M059J (cell line): ENCODE measurements at regions not wholly inside any gene's neighbourhood (a gene's known extent, or its start where the extent isn't known, plus 50 kb on each side); places are given as distances from the start of the nearest gene placed in this dataset.

Experiments
- DNase-seq: peaks from one replicate; pipeline ENCODE4 v3.0.0-alpha.2; 2012; ENCODE audit warnings: low read depth

DNA sequence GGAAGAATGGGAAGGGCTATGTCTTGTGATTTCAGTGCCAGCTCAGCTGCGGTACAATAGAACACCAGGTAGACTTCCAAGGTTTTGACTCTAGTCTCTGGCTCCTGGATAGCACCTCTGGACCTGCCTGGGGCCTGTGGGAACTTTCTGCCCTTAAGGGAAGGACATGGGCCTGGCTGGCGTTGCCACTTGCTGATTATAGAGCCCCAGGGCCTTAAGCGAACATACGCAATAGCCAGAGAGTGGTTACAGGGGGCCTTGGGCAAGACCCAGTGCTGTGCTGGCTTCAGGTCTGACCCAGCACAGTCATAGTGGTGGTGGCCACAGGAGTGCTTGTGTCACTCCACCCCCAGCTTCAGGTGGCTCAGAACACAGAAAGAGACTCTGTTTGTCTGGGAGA lies 131.1 kb upstream of the COL21A1 start:
- no peak for DNase-seq

DNA sequence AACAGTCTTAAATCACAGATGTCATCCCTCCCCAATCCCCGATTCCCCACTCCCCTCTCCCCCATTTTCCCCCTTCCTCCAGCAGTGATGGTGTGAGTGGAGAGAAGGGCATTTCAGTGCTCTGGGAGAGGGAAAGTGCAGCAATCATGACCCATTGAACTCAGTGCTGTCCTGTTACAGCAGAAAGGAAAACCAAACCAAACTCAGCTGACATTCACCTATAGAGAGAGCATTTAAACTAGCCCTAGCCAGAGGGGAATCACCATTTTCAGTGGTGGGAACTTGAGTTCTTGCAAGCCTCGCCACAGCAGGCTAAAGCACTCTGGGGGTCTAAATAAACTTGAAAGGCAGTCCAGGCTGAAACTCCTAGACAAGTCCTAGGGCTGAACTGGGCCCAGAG lies 129.9 kb upstream of the COL21A1 start:
- no peak for DNase-seq

DNA sequence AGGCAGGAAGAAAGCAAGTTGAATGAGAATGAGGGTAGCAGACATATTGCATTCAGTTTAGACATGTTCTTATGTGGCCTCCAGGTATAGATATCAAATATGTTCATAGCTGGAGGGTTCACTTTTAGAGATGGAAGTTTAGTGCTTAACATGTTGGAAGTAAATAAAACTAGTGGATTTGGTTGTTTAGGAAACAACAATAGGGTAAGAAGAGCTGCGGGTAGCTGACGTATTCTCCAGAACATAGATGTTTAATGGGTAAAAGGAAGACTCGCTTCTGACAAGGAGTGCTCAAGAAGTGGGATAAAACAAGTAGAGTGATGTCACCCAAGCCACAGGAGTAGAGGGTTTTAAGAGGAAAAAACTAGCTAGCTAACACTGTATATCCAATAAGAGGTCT lies 128.4 kb upstream of the COL21A1 start:
- DNase-seq, result no peak

DNA sequence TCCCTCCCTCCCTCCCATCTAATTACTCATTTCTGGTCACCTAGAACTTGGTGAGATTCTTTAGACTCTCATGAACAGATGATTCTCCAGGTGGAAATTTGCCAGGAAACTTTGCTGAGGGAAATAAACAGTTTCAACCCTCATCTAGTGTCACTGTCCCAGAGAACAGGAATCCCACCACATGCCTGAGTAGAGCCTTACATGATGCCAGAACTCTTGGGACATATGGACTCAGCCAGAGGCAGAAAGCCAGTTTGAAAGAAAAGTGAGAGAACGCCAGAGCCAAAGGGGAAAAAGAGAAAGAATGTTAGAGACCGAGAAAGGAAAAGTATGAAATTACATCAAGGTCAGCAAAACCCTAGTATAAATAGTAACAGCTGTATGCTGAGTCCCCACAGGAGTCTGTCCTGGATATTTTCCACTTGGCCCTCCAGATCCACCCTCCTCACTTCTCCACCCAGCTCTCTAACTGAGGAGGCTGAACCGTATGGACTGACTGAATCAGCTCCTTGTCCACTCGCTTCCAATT lies 127.5 kb upstream of the COL21A1 start:
- peak; percentile 80 for DNase-seq

DNA sequence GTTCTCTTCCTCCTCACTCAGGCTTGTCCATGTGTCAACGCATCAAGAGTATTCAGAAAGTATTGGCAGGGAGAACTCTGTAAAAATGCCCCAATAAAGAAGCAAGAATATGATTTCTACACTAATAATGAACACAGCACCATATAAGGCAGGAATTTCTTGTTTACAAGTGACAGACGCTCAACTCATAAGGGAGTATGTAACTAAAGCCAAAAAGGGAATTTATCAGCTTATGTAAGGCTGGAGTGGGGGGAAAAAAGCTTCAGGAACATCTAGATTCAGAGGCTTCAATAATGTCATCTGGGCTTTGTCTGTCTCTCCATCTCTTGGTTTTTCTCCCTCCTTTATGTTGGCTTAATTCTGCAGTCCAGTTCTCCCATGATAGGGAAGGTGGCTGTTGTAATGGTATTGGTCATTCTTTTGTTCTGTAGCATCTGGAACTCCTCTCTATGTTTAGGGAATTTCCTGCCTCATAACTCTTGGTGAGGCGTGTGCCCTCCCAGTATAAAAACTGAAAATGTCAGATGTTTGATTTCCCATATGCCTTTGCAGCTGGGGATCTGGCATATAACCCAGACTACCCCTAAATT lies 125.1 kb upstream of the COL21A1 start:
- no peak for DNase-seq

DNA sequence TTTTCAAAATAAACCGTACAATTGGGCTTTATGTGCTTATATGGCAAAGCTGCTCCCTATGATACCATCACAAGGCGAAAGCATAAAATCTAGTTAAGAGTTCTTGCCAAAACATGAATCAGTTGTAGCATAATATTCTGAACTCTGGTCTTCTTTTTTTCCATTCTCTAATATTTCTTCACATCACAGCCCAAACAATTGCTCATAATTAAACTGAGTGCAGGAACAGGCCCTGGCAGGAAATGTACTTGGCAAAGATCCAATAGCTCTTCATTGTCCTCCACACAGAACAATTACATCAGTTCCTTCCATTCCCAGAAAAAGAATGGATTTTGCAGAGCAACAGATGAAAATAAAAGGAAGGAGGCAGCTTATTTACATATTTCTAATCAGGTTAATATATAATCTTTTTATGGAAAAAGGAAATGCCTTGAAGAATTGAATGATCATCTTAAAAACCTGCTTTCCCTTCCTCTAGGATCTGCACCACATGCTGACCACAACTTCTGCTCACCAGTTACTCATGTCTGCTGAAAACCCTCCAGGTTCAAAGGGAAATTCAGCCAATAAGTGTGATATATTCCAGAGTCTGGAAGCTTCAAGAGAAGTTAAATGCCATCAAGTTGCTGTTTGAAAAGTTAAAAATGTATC lies 123.3 kb upstream of the COL21A1 start:
- DNase-seq, result peak; percentile 94

DNA sequence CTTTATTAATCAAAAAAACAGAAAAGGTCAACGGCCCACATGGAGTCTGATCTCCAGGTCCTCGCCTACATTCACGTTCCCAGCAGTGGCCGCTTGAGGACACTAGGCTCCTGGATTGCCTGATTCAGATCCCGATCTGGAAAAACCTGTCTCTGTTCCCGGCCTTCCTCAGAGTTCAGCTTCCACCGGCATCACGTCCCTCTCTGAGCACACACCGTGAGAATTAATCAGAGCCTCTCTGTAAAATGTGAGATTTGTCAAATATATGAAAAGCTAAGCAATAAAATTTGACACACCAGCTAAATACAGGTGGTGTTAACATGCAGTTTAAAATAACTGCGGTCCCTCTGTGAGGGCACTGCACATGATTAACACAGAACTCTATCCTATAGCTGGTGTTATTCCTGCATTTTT lies 122.8 kb upstream of the COL21A1 start:
- no peak for DNase-seq

DNA sequence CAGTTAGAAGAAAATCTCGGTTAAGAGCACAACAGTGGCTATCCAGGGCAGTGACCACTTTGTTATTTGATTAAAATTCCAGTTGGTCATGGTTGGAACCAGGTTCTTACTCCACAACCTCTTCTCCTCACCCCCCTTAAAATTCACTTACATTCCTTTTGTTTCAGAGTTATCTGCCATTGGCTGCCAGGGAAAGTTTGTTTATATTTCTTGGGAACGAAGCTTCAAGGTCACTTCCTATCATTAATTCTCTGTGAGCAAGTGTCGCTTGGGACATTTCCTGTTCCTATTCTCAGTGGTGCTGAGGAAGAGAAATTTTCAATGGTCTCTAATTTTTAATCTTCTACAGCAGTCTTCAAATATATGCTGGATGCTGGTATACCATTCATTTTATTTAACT lies 121.1 kb upstream of the COL21A1 start:
- peak; percentile 68 for DNase-seq

DNA sequence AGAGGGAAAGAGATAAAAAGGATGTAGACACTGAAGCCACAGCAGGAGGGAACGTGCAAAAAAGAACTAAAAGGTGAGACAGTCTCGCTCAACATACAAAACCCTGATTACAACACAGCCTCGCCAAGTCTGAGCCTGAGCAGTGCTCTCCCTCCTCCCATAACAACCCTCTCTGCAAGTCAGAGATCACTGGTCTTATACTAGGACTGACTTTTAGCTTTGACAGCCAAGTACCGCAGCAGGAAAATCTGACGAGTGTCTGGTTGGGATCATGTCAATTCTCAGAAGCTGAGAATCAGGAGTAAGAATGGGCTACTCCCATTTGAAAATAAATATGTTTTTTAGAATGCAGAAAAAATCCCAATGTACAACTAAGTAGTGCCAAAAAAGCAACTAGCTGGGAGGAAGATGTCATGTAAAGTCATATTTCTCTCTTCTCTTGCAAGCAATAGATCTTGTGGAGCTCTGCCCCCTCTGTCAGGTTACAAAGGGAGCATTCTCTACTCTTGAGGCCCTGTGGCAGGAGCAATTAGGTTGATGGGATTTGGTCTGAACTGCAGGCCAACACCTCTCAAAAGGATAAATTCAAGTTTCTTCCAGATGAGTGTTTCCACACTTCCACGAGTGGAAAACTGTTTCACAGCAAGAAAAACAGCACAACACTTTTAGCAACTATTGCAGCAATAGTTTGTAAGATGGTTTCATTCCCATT lies 118.9 kb upstream of the COL21A1 start:
- DNase-seq, result no peak

DNA sequence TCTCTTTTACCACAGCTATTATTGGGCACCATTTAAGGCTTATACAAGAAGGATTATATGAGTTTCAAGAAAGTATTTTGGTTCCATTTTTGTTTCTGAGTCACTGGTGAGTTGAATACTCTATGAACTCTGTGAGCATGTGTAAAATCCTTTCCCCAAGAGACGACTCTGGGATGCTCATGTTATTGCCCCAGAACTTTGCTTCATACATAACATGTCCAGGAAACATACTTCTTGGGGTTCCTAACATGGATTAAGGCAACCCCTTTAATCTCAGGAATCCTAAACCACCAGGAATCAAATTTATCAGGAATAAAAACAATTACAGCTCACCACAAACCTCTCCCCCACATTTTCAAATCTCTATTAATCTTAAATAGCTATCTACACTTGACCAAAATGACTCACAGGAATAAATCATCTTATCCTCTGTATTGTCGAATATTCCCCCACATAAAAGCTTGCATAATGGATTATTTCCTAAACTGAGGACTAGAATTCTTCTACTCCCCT lies 117.5 kb upstream of the COL21A1 start:
- peak; percentile 90 for DNase-seq

DNA sequence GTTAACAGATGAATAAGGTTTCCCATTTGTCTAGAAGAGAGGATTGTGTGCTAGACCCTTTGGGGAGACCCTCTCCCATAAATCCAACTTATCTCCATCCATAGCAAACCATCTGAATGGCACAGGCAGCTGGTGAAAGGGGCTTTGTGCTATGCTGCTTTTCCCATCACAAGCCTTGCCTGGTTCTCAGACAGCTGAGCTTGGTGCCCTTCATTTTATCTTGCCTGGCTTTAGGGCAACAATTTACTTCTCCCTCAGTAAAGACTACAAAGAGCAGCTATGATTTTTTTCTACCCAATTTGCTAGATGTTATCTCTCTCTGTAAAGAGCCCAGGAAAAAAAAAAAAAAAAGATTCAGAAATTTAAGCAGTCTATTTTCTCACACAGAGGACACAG lies 117.0 kb upstream of the COL21A1 start:
- no peak for DNase-seq

DNA sequence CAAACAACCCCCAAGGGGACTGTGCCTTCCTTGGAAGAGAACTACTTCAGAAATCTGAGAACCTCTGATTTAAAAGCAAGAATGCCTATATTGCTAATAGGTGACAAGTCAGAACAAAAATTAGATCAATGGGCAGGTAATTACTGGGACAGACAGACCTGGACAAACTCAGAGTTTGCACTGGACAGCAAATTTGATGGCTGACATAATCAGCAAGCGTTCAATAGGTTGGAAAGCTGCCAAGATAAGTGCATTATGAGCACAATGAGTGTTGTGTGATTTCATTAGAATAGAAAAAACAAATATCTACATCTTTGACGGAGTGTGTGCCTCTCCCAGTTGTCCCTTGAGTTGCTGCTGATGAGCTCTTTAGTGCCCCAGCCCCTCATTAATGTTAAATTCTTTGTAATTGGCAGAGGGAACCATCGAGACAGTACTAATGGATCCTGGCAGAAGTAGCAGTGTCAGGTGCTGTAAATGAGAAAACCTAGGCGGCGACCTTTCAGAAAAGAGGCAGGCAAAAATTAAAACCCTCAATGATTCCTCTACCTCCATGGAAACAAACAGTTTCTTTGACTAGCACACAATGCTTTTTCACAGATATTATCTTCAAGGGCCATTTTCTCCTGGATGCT lies 116.5 kb upstream of the COL21A1 start:
- DNase-seq, result no peak

DNA sequence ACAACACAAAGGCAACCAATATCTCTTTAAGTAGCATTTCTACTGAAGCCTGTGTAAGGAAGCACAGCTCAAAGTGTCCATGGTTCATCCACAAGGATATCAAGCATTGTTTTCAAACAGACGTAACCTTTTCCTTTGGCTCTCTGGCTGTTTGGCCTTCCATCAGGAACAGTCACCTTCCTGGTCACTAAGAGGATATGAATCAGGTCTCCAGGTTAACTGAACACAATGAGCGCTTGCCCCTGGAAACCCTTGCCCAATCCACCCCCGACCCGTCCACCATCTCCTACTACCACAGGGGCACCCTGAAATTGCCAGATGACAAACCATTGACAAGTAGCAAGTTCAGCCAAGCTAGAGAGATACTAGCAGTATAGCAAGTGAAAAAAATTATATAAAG lies 114.4 kb upstream of the COL21A1 start:
- peak; percentile 57 for DNase-seq

DNA sequence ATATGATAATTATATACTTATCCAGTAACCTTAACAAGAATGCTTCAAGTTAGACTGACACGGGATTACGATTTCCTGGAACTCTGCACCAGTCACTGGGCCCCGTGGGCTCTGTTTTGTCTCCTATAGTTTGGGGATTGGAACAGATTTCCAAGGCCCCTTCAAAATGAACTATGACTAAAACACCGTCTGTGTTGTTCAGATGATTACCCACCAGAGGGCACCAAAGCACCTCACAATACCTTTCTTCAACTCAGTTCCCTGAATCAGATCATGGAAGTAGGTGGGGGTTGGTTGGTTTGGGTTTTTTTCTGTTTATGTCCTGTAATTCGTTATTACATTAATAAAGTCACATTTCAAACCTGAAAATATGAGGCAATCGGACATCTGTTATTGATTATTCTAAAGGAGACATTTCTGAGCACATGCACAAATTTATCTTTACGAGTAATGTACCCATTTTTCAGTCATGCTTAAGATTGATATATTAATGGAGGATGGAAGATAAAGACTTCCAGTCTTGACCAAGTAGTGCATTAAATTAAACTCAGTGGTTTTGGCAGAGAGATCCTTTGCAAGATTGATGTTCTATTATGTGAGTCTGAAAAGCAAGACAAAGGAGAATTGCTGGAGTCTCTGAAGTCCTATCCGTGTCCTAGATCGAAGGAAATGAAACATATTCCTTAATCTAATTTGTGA lies 112.0 kb upstream of the COL21A1 start:
- DNase-seq, result peak; percentile 77

DNA sequence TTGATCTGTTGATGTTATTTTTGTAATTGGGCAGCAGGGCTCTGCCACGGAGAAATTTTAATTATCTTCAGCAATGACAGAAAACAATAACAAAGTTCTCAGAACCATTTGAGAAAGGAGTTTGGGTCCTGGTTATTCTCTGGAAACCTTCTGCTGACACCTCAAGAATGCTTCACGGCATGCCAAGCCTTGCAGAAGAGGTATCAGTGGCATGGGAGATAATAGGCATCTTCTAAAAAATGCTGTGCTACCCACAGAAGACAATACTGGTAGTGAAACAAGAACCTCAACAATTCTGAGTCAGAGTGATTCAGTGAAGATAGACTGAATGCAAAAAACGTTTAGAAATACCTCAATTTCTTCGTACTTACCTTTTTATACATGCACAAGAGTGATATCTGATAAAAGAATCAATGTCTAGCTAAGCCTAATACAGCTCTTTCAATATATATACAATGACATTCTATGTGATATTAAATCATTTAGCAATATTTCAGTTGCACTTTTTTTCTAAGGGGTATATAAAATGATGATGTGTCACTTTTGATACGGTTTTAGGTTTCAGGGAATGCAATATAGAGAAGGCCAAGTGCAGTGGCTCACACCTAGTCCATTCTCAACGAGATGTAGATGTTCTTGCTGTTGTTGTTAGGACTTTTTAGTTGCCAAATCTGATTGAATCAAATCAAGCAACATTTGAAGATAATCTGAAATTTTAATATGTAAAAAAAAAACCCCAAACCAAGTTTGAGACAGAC lies 110.4 kb upstream of the COL21A1 start:
- peak; percentile 84 for DNase-seq

DNA sequence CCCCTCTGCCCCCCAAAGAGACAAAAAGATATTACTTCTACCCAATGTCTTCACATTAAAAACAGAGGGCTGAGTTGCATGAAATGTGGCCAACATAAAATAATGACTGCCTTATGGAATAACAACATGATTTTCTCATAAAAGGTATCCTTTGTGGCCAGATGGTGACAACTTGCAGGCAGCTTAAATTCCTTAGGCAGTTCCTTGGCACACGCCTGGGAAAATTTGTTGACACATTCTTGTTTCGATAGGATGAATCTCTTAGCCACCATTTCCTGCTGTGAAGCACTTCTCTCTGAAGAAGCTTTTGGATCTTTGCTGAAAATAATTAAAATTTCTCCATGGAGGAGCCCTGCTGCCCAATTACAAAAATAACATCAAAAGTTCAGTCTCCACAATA lies 109.0 kb upstream of the COL21A1 start:
- DNase-seq, result peak; percentile 86

DNA sequence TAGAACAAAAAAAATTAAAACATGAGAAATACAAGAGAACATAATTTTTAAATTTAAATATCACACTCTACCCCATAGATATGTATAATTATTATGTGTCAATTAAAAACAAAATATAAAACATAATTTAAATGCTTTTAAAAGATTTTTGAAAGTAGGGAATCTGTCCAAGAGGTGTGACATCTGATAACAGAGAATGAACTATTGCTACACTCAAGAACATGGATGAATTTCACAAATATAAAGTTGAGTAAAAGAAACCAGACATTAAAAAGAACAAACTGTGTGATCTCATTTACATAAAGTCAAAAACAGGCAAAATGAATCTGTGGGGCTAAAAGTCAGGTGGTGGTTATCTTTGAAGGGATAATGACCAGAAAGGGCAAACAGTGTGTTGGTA lies 106.5 kb upstream of the COL21A1 start:
- DNase-seq, result no peak

DNA sequence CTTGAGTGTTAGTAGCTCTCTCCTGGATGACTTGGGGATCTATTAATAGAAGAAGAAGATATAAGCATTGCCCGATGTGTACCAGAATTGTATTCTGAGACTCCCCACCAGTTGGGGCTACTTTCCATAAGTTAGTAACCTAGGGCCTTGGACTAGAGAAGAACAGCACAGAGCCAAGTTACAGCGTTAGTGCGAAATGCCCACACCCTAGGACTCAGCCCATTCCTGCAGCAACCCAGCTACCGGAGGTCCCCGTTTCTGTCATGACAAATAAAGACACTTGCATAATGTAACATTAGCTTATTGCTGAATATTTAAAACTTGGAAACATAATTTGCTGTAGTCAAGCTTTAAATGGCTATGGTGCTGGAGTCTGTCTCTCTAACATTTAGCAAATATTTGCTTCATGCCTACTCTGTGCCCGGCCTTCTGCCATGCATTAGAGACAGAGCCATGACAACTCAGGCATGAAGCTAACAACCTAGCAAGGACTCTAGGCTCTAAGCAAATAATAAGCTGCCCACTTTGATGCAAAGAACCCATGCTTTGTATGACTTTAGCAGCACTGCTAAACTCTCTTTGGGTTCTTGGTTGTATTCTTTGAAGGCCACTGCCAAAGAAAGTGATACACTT lies 103.4 kb upstream of the COL21A1 start:
- DNase-seq, result no peak

DNA sequence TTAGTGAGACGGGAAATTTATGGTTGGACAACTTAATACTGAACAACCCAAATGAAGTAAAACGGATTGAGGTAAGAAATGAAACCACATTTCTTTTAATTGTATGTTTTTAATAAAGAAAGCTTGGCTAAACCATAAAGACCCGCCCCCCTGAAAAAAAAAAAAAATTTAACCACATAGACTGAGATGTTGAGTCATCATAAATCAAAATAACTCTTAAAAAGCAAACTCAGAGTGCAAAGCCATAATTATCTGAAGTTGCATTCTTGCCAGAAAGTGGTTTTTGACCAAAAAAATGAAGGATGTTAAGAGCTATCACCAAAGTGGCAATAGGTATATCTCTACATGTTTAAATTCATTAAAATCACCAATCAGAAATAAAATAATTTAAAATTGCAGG lies 101.8 kb upstream of the COL21A1 start:
- DNase-seq, result peak; percentile 78

DNA sequence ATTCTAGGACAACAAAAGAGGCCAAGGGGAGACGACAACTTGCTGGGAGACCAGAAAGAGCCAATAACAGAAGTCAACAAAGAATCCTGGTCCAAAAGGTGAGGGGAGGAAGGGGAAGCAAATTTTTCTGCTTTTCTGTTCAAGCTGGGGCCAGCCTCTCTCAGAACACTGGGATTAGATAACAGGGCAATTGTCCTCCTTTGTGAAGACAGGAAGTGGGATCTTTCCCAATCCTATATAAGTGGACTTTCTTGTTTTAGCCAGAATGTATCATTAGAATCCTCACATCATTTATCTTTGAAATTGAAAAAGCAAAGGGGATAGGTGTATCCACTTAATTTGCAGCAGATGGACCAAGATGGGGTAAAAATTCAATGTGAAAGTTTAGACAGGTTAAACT lies 101.2 kb upstream of the COL21A1 start:
- peak; percentile 32 for DNase-seq

DNA sequence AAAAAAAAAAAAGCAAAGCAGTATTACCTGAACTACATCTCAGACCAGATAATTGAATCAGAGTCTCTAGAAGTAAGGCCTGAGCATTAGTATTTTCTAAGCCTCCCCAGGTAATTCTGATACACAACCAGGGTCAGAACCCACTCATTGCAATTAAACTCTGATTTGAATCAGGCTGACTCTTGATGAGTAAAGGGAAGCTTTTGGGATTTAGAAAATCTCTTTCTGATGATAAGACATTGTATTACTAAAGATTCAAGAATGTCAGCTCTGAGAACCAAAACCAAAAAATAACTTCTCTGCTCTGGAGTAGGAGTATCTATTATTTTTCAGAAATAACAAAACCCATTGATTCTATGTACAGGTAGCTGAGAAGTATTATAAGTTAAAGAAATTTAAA lies 100.1 kb upstream of the COL21A1 start:
- DNase-seq, result peak; percentile 83
